NCI-H1436 (cell line): ENCODE measurements at regions not wholly inside any gene's neighbourhood (a gene's known extent, or its start where the extent isn't known, plus 50 kb on each side); places are given as distances from the start of the nearest gene placed in this dataset.

Experiments used
- DNase-seq: peaks from one replicate; lab custom pipeline; 2025; lab: John Stamatoyannopoulos, UW

DNA sequence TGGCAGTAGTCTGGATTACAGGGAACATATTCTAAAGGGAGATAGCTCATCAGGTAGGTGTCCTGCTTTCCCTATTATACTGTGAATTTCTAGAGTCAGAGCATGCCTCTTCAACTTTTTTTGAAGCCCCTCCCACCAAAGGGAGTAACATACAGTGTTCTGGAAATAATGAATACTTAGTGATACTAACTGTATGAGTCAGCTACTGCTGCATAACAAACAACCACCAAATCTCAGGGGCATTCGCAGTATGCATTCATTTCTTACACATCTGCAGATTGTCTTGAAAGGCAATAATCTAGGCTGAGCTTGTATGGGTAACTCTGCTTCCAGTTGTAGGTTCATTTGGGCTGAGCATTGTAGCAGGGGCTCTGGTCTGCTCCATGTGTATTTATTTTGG is 409.7 kb upstream of the SPRED2 start:
- DNase-seq, result no peak

DNA sequence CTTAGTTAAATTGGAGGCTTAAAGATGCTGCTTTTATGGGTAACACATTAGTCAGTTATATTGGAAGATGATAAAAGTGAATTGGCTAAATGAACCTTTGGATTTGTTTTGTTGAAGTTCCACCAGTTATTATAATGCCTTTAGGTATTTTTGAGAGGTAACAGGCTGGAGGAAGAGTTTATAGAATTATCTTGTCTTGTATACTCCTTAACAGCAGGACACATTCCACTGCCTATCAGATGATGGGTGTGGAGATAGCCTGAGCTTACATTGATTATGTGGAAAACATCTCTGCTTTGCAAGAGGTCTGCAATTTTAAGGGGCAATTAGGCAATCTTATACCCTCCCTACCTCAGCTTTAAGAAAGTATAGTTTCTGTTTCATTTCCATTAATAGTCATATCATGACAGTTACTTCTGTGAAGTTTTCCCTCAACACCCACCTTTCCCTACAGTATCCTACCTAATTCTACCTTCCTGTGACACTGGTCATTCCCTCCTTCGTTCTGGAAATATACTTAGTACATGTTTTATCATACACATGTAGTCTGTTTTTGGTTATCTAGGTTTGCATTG is 403.7 kb upstream of the SPRED2 start:
- DNase-seq, result no peak

DNA sequence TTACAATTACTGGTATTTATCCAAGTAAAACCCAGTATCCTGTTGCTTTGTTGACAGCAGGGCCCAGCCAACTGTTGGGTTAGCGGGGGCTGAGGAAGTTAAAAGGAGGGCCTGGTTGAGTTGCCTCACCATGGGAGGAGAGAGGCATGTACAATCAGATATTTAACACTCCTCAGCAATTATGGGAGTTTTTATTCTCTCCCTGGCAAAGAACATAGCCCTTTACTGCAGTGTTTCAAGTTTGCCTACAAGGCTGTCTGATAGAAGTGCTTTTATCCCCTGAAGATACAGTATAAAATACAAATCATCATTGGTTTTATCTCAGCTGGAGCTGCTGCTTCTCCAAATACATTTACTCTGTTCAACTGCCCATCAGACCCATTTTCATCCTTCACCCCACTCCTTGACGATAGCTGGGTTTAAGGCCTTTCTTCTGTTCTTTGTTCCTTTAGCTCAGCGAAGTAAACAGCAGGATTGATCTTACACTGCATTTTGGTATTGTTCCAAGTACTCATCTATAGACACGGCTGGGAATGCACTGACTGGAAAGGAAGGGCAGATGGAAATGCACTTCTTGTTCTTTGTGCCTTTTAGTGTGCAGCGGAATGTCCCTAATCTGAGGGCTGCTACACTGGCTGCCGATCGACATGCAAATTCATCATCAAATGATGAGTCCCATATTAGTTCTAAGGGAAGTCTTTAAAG is 402.5 kb upstream of the SPRED2 start:
- no peak for DNase-seq

GRCh38 chr2:65834062-65834461 is 401.7 kb upstream of the SPRED2 start:
- DNase-seq, result no peak

- DNase-seq, result no peak
These were observed 399.1 kb upstream of the SPRED2 start for GRCh38 chr2:65831509-65831908.

- DNase-seq, result no peak
These were observed 394.2 kb upstream of the SPRED2 start for GRCh38 chr2:65826567-65826966.

DNA sequence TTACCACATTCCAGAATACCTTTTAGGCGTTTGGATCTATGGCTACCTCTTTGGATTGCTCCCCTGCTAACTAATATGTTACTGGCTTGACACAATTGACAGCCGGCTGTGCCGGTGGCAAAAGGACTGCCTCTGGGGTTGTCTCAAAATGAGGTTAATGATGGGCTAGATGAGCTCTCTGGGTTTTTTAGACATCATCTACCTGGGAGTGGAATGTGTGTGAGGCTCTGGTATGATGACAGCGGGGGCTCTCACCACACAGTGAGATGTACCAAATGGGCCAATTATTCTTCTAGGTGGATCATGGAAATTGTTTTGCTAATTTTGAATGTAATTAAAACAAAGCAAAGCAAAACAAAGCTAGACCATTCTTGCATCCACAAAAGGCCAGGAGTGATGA is 391.1 kb upstream of the SPRED2 start:
- DNase-seq, result no peak

DNA sequence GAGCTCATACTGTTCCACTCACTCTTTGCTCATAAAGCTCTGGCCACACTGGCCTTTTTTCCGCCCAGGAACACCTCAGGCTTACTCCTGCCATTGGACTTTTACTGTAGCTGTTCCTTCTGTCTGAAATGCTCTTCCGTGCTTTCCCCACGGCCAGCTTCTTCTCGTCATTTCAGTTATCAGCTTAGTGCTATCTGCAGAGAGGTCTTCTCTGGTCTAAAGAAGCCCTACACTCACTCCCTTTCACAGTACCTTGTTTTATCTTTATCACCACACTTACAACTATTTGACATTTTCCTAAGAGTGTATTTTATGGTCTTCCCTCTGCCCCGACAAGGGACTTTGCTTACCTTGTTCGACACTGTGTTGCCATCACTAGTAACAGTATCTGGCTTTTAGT is 388.1 kb upstream of the SPRED2 start:
- DNase-seq, result no peak

- DNase-seq, result no peak
These were observed 387.6 kb upstream of the SPRED2 start for GRCh38 chr2:65819963-65820362.

- no peak for DNase-seq
These were observed 386.6 kb upstream of the SPRED2 start for GRCh38 chr2:65818873-65819451.

- no peak for DNase-seq
These were observed 381.3 kb upstream of the SPRED2 start for GRCh38 chr2:65813631-65814173.

GRCh38 chr2:65812887-65813286 is 380.5 kb upstream of the SPRED2 start:
- DNase-seq, result no peak

- no peak for DNase-seq
These were observed 375.5 kb upstream of the SPRED2 start for GRCh38 chr2:65807942-65808341.

DNA sequence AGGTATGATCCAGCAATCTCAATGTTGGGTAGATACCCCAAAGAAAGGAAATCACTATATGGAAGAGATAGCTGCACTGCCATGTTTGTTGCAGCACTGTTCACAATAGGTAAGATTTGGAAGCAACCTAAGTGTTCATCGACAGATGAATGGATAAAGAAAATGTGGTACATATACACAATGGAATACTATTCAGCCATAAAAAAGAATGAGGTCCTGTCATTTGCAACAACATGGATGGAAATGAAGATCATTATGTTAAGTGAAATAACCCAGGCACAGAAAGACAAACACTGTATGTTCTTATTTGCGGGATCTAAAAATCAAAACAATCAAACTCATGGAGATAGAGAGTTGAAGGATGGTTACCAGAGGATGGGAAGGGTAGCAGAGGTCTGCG is 372.4 kb upstream of the SPRED2 start:
- DNase-seq, result no peak

- no peak for DNase-seq
These were observed 370.0 kb upstream of the SPRED2 start for GRCh38 chr2:65802298-65802942.

- no peak for DNase-seq
These were observed 368.6 kb upstream of the SPRED2 start for GRCh38 chr2:65800998-65801397.

DNA sequence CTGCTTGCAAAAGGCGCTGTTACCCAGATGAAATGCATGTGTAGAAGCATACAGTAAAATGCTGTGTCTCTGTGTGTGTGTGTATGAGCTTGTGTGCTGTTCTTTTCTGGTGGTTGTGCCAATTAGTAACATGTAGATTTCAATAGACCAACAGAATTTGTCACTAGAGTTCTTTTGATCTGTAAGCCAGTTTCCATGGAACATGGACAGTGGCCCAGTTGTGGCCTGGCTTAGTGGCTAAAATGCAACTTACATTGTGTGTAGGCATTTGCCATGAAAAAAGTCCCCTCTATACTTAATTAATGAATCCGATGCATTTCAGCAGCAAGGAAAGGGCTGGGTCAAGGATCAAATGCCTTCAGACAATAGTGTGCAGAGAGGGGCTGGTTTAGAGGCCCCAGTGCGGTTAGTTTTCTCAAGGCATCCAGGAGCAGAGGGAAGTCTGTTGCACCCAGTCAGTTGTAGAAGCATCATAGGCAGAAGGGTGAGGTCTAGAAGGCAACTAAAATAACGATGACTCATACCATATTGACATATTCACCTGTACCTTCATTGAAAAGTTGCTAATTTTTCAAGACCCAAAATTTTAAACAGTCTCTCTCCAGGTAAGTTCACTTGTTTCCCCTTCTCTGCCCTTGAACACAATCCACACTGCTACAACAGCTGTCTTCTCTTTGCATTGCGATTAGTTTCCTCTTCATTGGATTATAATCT is 366.9 kb upstream of the SPRED2 start:
- no peak for DNase-seq

DNA sequence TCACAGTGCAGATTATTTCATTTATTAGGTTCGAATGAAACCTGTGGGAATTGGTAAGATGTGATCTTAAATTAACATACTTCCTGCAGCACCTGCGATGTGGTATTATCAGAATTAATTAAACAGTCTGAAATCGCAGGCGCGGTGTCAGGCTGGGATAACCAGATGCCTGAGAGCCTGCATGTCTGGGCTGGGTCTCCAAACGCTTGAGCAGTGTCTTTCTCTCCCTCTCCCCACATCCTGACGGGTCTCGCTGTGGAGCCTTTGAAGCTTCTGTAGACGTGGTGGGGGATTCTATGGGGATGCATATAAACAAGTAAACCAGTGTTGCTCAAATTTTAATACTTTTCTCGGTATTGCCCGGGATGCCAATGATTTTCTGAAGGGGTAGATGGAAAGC is 366.2 kb upstream of the SPRED2 start:
- DNase-seq, result no peak

- DNase-seq, result no peak
These were observed 362.6 kb upstream of the SPRED2 start for GRCh38 chr2:65794994-65795393.

- peak; percentile 51 for DNase-seq
These were observed 359.1 kb upstream of the SPRED2 start for GRCh38 chr2:65791404-65791975.

DNA sequence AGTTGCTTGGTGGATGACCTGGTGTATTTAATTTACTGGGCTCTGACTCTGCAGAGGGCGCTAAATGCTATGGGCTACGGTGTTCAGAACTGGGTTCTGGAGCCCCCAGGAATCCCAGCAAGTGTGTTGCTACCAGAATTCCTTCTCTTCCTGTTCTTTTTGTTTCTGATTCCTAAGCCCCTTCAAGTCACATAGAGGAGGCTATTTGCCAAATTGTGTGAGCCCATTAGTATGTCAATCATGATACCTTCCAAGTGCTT is 358.2 kb upstream of the SPRED2 start:
- no peak for DNase-seq
